Fibroblast of mammary gland (primary cell): ENCODE measurements at regions not wholly inside any gene's neighbourhood (a gene's known extent, or its start where the extent isn't known, plus 50 kb on each side); places are given as distances from the start of the nearest gene placed in this dataset.

ENCODE experiments used
- DNase-seq: peaks from one replicate; pipeline ENCODE4 v3.0.0-alpha.2; 2010; ENCODE audit warnings: low read depth
- H3K4me3 ChIP-seq: 2 replicates; pipeline ENCODE4 v1.5.1; 2011; ENCODE audit warnings: low read depth, mild to moderate bottlenecking, low read length, moderate library complexity; ENCODE audit not compliant: control insufficient read depth
- CTCF ChIP-seq: conservative IDR thresholded peaks from 2 replicates; pipeline ENCODE4 v1.5.1; 2011; ENCODE audit warnings: low read depth, low read length, inconsistent platforms; ENCODE audit not compliant: control insufficient read depth, insufficient read depth

DNA sequence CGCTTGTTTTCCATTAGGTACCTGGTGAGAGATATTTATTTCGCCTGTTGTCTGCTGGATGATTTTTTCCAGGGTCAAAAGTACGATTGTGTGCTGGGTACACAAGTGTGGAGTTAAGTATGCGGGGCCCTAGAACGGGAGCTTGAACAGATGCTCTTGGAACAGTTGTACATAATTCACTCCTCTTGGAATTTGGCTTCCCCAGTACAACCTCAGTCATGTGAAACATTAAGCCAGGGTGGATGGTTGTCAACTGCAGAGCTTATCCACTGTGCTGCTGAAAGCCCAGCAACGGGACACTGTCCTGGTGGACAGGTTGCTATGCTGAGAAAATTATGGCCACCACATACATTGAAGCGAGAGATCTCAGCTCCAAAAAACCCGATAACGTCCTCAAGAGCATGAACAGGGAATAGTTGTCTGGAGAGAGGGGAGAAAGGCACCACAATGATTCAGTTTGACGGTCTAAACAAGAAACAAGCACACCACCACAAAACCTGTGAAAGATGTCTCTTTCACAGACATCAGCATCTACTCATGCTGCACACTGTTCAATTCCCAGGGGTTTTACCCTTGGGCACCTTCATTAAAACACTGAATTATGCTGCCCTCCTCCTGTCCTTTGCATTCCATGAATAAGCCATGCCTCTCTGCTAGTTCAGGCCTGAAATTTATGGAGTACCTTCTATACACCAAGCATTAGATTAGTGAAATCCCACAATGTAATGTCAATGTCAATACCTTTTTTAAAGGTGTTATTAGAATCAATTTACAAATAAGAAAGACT is 176.8 kb upstream of the TRIB2 start:
- no peak for TF ChIP-seq CTCF
- no peak overlapping the region for H3K4me3 ChIP-seq
- no peak for DNase-seq

DNA sequence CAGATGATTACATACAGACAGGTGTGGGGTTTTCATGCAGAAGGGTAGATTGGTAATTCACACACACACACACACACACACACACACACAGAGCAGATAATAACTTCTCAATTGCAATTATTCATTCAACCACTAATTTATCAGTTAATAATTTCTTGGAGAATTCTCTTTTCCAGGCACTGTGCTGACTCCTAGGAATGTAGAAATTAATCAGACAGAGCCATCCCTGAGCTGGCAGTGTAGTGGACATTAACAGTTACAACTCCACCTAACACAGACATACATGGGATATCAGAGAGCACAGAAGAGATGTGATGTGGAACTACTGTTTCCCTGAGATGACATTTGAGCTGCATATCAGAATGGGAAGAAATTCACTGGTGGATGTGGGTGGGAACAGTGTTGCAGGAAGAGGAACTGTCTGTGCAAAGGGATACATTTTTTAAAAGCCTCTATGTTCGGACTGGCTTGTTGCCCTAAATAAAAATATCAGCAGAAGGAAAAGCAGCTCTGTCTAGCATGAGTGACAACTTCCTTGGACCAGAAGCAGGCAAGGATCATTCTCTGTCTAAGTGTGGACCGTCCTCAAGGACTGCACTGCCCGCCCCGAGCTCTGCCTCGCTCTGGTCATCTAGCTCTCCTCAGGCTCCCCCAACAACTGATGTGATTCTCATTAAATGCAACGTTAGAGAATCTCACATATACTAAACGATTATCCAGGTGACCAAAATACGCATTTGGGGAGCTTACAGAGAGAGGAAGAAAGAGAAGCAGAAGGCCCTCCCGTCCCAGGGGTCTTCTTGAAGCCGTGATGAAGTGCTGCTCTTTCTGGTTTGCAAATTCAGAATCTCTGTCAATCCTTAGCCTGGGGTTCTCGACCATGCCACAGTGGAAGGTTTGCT is 173.4 kb upstream of the TRIB2 start:
- no peak for TF ChIP-seq CTCF
- DNase-seq, result no peak
- H3K4me3 ChIP-seq, result no peak overlapping the region

DNA sequence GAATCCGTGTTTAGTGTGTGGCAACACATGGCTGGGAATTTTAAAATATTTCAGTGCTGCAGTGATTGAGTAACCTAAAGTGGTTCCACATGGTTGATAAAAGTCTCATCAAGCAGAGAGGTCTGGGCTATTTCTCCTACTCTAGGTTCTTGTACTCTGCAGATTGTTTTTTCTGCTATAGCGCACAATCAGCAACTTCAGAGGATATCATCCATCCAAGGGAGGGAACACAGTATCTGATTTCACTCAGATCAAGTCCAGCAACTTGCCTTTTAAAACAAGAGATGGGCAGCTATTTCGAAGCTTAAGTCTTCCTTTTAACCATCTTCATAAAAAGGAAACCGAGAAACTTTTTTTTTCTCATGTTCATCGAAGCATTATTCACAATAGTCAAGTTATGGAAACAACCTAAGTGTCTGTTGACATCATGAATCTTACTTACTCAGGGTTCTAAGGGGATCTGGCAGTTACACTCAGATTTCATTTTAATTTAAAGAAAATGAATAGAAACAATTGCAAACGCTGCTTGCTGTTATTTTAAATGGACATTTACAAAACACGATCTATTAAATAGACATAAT is 172.7 kb upstream of the TRIB2 start:
- no peak for TF ChIP-seq CTCF
- peak; percentile 72 for DNase-seq
- no peak overlapping the region for H3K4me3 ChIP-seq

DNA sequence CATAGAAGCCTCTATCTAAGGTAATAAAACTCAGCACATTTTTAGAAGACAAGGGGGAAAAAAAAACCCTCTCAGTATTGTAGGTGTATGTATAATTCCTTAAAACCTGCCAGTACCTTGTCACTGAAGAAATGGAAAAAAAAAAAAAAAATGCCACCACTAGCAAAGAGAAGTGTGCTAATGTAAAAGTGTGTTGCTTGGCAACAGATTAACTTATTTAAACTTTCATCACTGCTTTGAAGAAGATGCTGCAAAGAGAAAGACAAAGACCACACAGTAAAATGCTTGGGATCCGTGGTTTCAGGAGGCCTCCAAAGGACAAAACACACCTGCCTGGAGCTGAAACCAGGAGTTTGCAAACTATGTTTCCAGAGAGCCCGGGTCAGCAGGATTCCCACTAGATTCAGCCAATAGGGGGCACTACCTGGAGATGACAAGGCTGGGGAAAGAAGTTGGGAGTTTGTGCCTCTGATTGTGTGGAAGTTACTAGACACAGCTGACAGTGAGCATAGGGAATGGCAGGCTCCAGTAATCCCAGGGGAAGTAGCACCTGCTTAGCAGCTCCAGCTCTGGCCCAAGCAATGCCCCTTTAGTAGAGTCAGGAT is 169.1 kb upstream of the TRIB2 start:
- TF ChIP-seq CTCF, result peak; percentile 13
- DNase-seq, result no peak
- no peak overlapping the region for H3K4me3 ChIP-seq

GRCh38 chr2:12548906-12549305 is 167.8 kb upstream of the TRIB2 start:
- TF ChIP-seq CTCF, result no peak
- no peak overlapping the region for H3K4me3 ChIP-seq
- DNase-seq, result no peak

- no peak for TF ChIP-seq CTCF
- DNase-seq, result peak; percentile 33
- no peak overlapping the region for H3K4me3 ChIP-seq
Measured at GRCh38 chr2:12549641-12550040, 167.1 kb upstream of the TRIB2 start.
